ENCODE measurements at regions not wholly inside any gene's neighbourhood (a gene's known extent, or its start where the extent isn't known, plus 50 kb on each side); places are given as distances from the start of the nearest gene placed in this dataset.

GRCh38 chrX:142149919-142150318 is 55.2 kb downstream of the MAGEC2 start:
- Histone ChIP-seq H3K79me2 (ENCODE audit: control insufficient read depth, insufficient read depth, low read length, poor library complexity) (no peaks in the 10 kb centered on the region), H3K36me3 (ENCODE audit: control insufficient read depth in 1 of 2, insufficient read depth in 2 of 2, low read length in 2 of 2) (no peaks in the 10 kb centered on the region), H2AK5ac (ENCODE audit: low read length) (no peak overlapping the region), H3K14ac (ENCODE audit: low read length) (no peak overlapping the region), H2BK5ac (ENCODE audit: low read depth, low read length, poor library complexity) (no peak overlapping the region), H2AFZ (ENCODE audit: insufficient read depth, low read length, poor library complexity) (no peak overlapping the region), H4K91ac (ENCODE audit: low read depth, low read length) (no peak overlapping the region), H3K4ac (ENCODE audit: low read depth, low read length) (no peak overlapping the region), H3K9ac (ENCODE audit: low read length) (no peak overlapping the region), H3K4me1 (ENCODE audit: control insufficient read depth in 1 of 2, insufficient read depth in 2 of 2, low read length in 2 of 2) (no peaks in the 10 kb centered on the region), H3K4me2 (ENCODE audit: low read length) (no peak overlapping the region), H4K8ac (ENCODE audit: low read depth, low read length) (no peak overlapping the region), H3K27me3 (ENCODE audit: insufficient read depth, low read length) (no peaks in the 10 kb centered on the region), H3K79me1 (ENCODE audit: low read length) (no peaks in the 10 kb centered on the region), H3K23ac (ENCODE audit: low read length) (no peak overlapping the region), H3K9me3 (ENCODE audit: insufficient read depth, low read depth, low read length) (no peaks in the 10 kb centered on the region), H3K4me3 (ENCODE audit: low read depth, low read length) (no peak overlapping the region), H3K27ac (ENCODE audit: low read depth, low read length) (no peak overlapping the region), H3K18ac (ENCODE audit: low read length) (no peak overlapping the region), H4K12ac (ENCODE audit: low read depth, low read length) (no peak overlapping the region), H2BK12ac (ENCODE audit: low read length) (no peak overlapping the region), H2BK120ac (ENCODE audit: insufficient read depth, low read length, poor library complexity) (no peak overlapping the region)
- no peak for DNase-seq
- WGBS (ENCODE audit: extremely low coverage, insufficient coverage, insufficient read length), result no CpG with 5 or more reads among the region's 7 CpGs

DNA sequence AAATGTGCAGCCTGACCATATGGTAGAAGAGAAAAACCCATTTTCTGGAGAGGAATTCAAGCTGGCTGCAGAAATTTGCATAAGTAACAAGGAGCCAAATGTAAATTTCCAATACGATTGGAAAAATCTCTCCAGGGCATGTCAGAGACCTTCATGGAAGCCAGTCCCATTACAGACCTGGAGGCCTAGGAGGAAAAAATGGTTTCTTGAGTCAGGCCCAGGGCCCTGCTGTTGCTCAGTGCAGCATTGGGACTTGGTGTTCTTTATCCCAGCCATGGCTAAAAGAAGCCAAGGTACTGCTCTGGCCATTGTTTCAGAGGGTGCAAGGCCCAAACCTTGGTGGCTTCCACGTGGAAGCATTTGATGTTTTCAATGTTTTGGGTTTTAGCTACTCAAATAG is 70.6 kb downstream of the MAGEC2 start:
- Histone ChIP-seq H3K36me3 (ENCODE audit: control insufficient read depth in 1 of 2, insufficient read depth in 2 of 2, low read length in 2 of 2) (no peaks in the 10 kb centered on the region), H3K23ac (ENCODE audit: low read length) (no peak overlapping the region), H3K79me2 (ENCODE audit: control insufficient read depth, insufficient read depth, low read length, poor library complexity) (no peaks in the 10 kb centered on the region), H3K9ac (ENCODE audit: low read length) (no peak overlapping the region), H2BK120ac (ENCODE audit: insufficient read depth, low read length, poor library complexity) (no peak overlapping the region), H3K27ac (ENCODE audit: low read depth, low read length) (no peak overlapping the region), H3K18ac (ENCODE audit: low read length) (no peak overlapping the region), H3K4ac (ENCODE audit: low read depth, low read length) (no peak overlapping the region), H4K91ac (ENCODE audit: low read depth, low read length) (no peak overlapping the region), H2AK5ac (ENCODE audit: low read length) (no peak overlapping the region), H2AFZ (ENCODE audit: insufficient read depth, low read length, poor library complexity) (no peak overlapping the region), H2BK12ac (ENCODE audit: low read length) (no peak overlapping the region), H3K9me3 (ENCODE audit: insufficient read depth, low read depth, low read length) (no peaks in the 10 kb centered on the region), H3K27me3 (ENCODE audit: insufficient read depth, low read length) (no peaks in the 10 kb centered on the region), H4K8ac (ENCODE audit: low read depth, low read length) (no peak overlapping the region), H3K14ac (ENCODE audit: low read length) (no peak overlapping the region), H2BK5ac (ENCODE audit: low read depth, low read length, poor library complexity) (no peak overlapping the region), H3K4me3 (ENCODE audit: low read depth, low read length) (no peak overlapping the region), H3K4me2 (ENCODE audit: low read length) (no peak overlapping the region), H4K12ac (ENCODE audit: low read depth, low read length) (no peak overlapping the region), H3K4me1 (ENCODE audit: control insufficient read depth in 1 of 2, insufficient read depth in 2 of 2, low read length in 2 of 2) (no peaks in the 10 kb centered on the region), H3K79me1 (ENCODE audit: low read length) (no peaks in the 10 kb centered on the region)
- no CpG with 5 or more reads among the region's 2 CpGs for WGBS (ENCODE audit: extremely low coverage, insufficient coverage, insufficient read length)
- DNase-seq, result no peak

DNA sequence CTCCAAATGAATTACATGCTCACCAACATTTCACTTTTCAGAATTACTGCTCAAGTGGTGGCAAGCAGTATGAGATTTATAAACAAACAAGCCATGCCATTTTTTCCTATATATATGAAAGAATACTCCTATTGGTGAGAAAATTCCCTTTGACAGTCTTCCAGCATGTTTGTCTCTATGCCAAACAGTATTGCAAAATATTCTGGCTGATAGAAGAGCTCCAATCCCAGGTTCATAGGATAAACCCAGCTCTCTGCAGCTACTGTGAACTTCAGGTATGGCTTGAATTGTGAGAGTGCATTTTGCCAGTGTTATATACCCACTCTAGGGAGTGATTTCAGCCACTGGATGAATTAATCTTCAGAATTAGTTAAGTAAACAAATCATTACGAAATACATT is 108.8 kb downstream of the MAGEC2 start:
- H2AFZ ChIP-seq (ENCODE audit: insufficient read depth, low read length, poor library complexity), result no peak overlapping the region
- no peak overlapping the region for H3K18ac ChIP-seq (ENCODE audit: low read length)
- no peaks in the 10 kb centered on the region for H3K79me2 ChIP-seq (ENCODE audit: control insufficient read depth, insufficient read depth, low read length, poor library complexity)
- H2BK120ac ChIP-seq (ENCODE audit: insufficient read depth, low read length, poor library complexity), result no peak overlapping the region
- H4K8ac ChIP-seq (ENCODE audit: low read depth, low read length), result no peak overlapping the region
- WGBS (ENCODE audit: extremely low coverage, insufficient coverage, insufficient read length), result no CpG with 5 or more reads among the region's 1 CpG
- H3K23ac ChIP-seq (ENCODE audit: low read length), result no peak overlapping the region
- no peaks in the 10 kb centered on the region for H3K36me3 ChIP-seq (ENCODE audit: control insufficient read depth in 1 of 2, insufficient read depth in 2 of 2, low read length in 2 of 2)
- no peak overlapping the region for H3K4me3 ChIP-seq (ENCODE audit: low read depth, low read length)
- H3K4me1 ChIP-seq (ENCODE audit: control insufficient read depth in 1 of 2, insufficient read depth in 2 of 2, low read length in 2 of 2), result no peaks in the 10 kb centered on the region
- no peak overlapping the region for H3K9ac ChIP-seq (ENCODE audit: low read length)
- H4K12ac ChIP-seq (ENCODE audit: low read depth, low read length), result no peak overlapping the region
- no peak overlapping the region for H4K91ac ChIP-seq (ENCODE audit: low read depth, low read length)
- no peak overlapping the region for H3K4me2 ChIP-seq (ENCODE audit: low read length)
- H3K9me3 ChIP-seq (ENCODE audit: insufficient read depth, low read depth, low read length), result no peaks in the 10 kb centered on the region
- no peak overlapping the region for H3K4ac ChIP-seq (ENCODE audit: low read depth, low read length)
- no peaks in the 10 kb centered on the region for H3K79me1 ChIP-seq (ENCODE audit: low read length)
- H2BK5ac ChIP-seq (ENCODE audit: low read depth, low read length, poor library complexity), result no peak overlapping the region
- H3K14ac ChIP-seq (ENCODE audit: low read length), result no peak overlapping the region
- no peak overlapping the region for H2BK12ac ChIP-seq (ENCODE audit: low read length)
- no peak for DNase-seq
- H2AK5ac ChIP-seq (ENCODE audit: low read length), result no peak overlapping the region
- no peaks in the 10 kb centered on the region for H3K27me3 ChIP-seq (ENCODE audit: insufficient read depth, low read length)
- H3K27ac ChIP-seq (ENCODE audit: low read depth, low read length), result no peak overlapping the region

DNA sequence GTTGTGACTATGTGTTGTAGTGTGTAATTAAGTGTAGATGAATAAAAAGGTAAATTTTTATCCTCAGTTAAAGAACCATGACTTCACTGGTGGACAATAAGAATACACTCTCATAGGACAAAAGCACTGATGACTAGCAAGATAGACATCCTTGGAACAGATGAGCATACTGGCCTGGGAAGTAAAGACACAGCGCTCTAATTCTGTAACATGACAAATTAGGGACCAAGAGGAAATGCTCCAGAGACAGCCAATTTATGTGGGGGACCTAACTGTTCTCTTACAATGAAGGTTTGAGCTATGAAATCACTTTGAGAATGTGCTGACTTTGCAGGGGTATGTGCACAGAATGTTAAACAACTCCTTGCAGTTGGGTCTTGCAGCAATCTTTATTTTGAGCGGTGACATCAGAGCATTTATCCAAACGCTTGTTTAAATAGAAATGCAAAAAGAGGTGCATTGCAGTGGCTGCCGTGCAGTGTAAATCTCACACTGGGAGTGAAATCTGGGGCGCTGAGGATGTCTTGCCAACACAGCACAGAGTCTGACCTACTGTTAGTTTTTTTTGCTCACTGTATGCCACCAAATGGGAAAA is 109.3 kb downstream of the MAGEC2 start:
- H3K4me1 ChIP-seq (ENCODE audit: control insufficient read depth in 1 of 2, insufficient read depth in 2 of 2, low read length in 2 of 2), result no peaks in the 10 kb centered on the region
- H2AFZ ChIP-seq (ENCODE audit: insufficient read depth, low read length, poor library complexity), result no peak overlapping the region
- no peak overlapping the region for H3K18ac ChIP-seq (ENCODE audit: low read length)
- no peak overlapping the region for H3K23ac ChIP-seq (ENCODE audit: low read length)
- H3K4me2 ChIP-seq (ENCODE audit: low read length), result no peak overlapping the region
- no peak overlapping the region for H3K27ac ChIP-seq (ENCODE audit: low read depth, low read length)
- no peak overlapping the region for H4K91ac ChIP-seq (ENCODE audit: low read depth, low read length)
- no peak overlapping the region for H3K9ac ChIP-seq (ENCODE audit: low read length)
- no peaks in the 10 kb centered on the region for H3K79me2 ChIP-seq (ENCODE audit: control insufficient read depth, insufficient read depth, low read length, poor library complexity)
- no peaks in the 10 kb centered on the region for H3K79me1 ChIP-seq (ENCODE audit: low read length)
- no peak for DNase-seq
- H2BK120ac ChIP-seq (ENCODE audit: insufficient read depth, low read length, poor library complexity), result no peak overlapping the region
- H3K36me3 ChIP-seq (ENCODE audit: control insufficient read depth in 1 of 2, insufficient read depth in 2 of 2, low read length in 2 of 2), result no peaks in the 10 kb centered on the region
- H3K9me3 ChIP-seq (ENCODE audit: insufficient read depth, low read depth, low read length), result no peaks in the 10 kb centered on the region
- WGBS (ENCODE audit: extremely low coverage, insufficient coverage, insufficient read length), result no CpG with 5 or more reads among the region's 5 CpGs
- H4K8ac ChIP-seq (ENCODE audit: low read depth, low read length), result no peak overlapping the region
- H3K4me3 ChIP-seq (ENCODE audit: low read depth, low read length), result no peak overlapping the region
- H3K4ac ChIP-seq (ENCODE audit: low read depth, low read length), result no peak overlapping the region
- H2BK12ac ChIP-seq (ENCODE audit: low read length), result no peak overlapping the region
- no peak overlapping the region for H4K12ac ChIP-seq (ENCODE audit: low read depth, low read length)
- no peak overlapping the region for H2AK5ac ChIP-seq (ENCODE audit: low read length)
- no peaks in the 10 kb centered on the region for H3K27me3 ChIP-seq (ENCODE audit: insufficient read depth, low read length)
- no peak overlapping the region for H2BK5ac ChIP-seq (ENCODE audit: low read depth, low read length, poor library complexity)
- no peak overlapping the region for H3K14ac ChIP-seq (ENCODE audit: low read length)

Measured in trophoblast cell (in vitro differentiated cells and primary cell).